ENCODE measurements at regions not wholly inside any gene's neighbourhood (a gene's known extent, or its start where the extent isn't known, plus 50 kb on each side); places are given as distances from the start of the nearest gene placed in this dataset.

DNA sequence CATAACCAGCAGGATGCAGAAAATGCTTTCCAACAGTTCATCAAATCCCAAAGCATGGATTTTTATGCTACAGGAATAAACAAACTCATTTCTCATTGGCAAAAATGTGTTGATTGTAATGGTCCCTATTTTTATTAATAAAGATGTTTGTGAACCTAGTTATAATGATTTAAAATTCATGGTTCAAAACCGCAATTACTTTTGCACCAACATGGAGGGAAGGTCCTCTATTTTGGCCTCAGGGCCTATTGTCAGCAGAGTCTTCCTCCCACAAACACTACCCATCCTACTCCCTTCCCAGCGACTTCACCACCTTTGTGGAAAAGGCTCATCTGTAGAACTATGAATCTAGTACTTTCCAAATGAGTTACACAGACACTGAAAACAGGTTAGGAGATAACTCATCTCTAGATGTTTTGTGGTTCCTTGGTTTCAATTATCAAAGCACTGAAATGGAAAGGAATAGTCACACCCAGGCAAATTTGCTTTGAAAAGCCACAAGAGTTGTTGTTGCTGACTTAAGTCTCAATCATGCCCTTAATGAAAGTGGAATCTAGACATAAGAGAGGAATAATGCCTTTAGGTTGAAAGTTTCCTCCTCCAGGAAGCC lies 59.4 kb upstream of the FRMD4A start:
- DNase-seq (ENCODE audit: low spot score): no peak
- peaks cover 0 to 2% of the 10 kb centered on the region in 2 donors for H3K4me1 ChIP-seq (ENCODE audit: control insufficient read depth in 2 of 2, insufficient read depth in 1 of 2, low read depth in 1 of 2, low read length in 2 of 2)
- peaks cover 0 to 2% of the 10 kb centered on the region in 2 donors for H3K9me3 ChIP-seq (replicated peaks in 1 of 2; ENCODE audit: control insufficient read depth in 2 of 2, insufficient read depth in 1 of 2, low read depth in 1 of 2, low read length in 2 of 2)
- H2BK120ac ChIP-seq (ENCODE audit: low read depth, low read length): no peak overlapping the region
- WGBS, 2 donors (ENCODE audit: extremely low coverage in 2 of 2, insufficient read length in 2 of 2, insufficient replicate concordance in 1 of 2): no CpG with 5 or more reads among the region's 2 CpGs
- H3K9ac ChIP-seq (ENCODE audit: low read depth, low read length, poor library complexity): no peak overlapping the region
- H4K8ac ChIP-seq (ENCODE audit: low read depth, low read length): no peak overlapping the region
- no peak overlapping the region for H2BK5ac ChIP-seq (ENCODE audit: low read length)
- H2AK5ac ChIP-seq (ENCODE audit: low read depth, low read length): no peak overlapping the region
- H3K27ac ChIP-seq (replicated peaks; ENCODE audit: low read length): no peak overlapping the region
- H2AFZ ChIP-seq (ENCODE audit: low read length): no peak overlapping the region
- no peaks in the 10 kb centered on the region for H3K36me3 ChIP-seq (replicated peaks in 1 of 2; ENCODE audit: control insufficient read depth in 2 of 2, insufficient read depth in 2 of 2, low read length in 2 of 2)
- no peak overlapping the region for H3K23ac ChIP-seq (ENCODE audit: low read depth, low read length, poor library complexity)
- no peak overlapping the region for H3K14ac ChIP-seq (ENCODE audit: low read length)
- H3K18ac ChIP-seq (ENCODE audit: low read length): no peak overlapping the region
- no peak overlapping the region for H4K91ac ChIP-seq (ENCODE audit: low read depth, low read length, poor library complexity)
- H3K4ac ChIP-seq (ENCODE audit: low read length): no peak overlapping the region
- no peaks in the 10 kb centered on the region for H3K79me1 ChIP-seq (ENCODE audit: low read depth, low read length)
- H3K4me2 ChIP-seq (ENCODE audit: insufficient read depth, low read length, poor library complexity, severe bottlenecking): no peak overlapping the region
- no peaks in the 10 kb centered on the region for H3K27me3 ChIP-seq (ENCODE audit: control insufficient read depth in 3 of 3, insufficient read depth in 3 of 3, low read depth in 1 of 3, low read length in 3 of 3)
- no peak overlapping the region for H2BK12ac ChIP-seq (ENCODE audit: low read length)
- H2BK15ac ChIP-seq (ENCODE audit: low read length): no peak overlapping the region
- no peak overlapping the region for H3K4me3 ChIP-seq (ENCODE audit: low read length in 2 of 2)

DNA sequence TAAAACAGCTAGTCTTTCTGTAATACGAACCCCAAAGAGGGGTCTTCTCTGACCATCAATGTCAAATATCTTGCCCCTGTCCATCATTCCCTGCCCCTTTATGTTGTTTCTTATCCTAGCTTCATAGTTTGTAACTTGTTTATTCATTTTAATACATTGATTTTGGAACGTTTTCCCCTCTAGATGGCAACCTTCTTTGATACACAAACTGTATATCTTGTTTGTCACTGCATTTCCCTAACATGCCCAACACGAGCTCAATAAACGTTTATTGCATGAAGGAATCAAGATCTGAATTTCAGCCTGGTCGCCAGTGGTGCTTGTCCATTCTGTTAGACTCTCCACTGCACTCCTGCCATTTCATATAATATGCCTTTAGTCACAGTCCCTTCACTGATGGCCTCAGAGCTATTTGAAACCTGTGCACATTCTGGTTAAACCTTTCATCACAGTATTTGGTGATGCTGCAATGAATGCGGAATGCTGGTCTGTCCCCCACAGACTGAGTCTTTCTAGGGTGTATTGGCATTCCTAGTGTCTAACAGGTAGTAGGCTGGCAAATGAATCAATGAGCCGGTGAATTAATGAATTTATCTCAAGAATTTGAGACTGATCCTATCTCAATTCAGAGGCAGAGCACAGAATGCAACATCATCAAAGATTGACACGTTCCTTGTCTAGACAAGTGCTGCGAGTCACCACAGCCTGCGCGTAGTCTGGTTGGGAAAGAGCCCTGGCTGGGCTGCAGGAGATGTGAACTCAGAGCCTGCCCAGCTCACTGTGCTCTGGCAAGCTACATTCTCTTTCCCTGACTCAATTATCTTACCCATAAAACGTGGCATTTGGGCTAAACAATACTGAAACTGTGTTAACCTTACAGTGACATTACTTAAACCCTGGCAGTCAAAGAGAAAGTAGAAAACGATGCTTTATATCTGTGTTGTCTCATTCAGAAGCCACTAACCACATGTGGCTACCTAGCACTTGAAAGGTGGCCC lies 55.2 kb upstream of the FRMD4A start:
- no peak for DNase-seq (ENCODE audit: low spot score)
- no peaks in the 10 kb centered on the region for H3K27me3 ChIP-seq (ENCODE audit: control insufficient read depth in 3 of 3, insufficient read depth in 3 of 3, low read depth in 1 of 3, low read length in 3 of 3)
- H3K23ac ChIP-seq (ENCODE audit: low read depth, low read length, poor library complexity): no peak overlapping the region
- no peak overlapping the region for H3K4me2 ChIP-seq (ENCODE audit: insufficient read depth, low read length, poor library complexity, severe bottlenecking)
- H4K8ac ChIP-seq (ENCODE audit: low read depth, low read length): no peak overlapping the region
- H2BK120ac ChIP-seq (ENCODE audit: low read depth, low read length): no peak overlapping the region
- H3K9me3 ChIP-seq (replicated peaks in 1 of 2; ENCODE audit: control insufficient read depth in 2 of 2, insufficient read depth in 1 of 2, low read depth in 1 of 2, low read length in 2 of 2): no peaks in the 10 kb centered on the region
- H3K9ac ChIP-seq (ENCODE audit: low read depth, low read length, poor library complexity): no peak overlapping the region
- H4K91ac ChIP-seq (ENCODE audit: low read depth, low read length, poor library complexity): no peak overlapping the region
- H2BK12ac ChIP-seq (ENCODE audit: low read length): no peak overlapping the region
- WGBS, 2 donors (ENCODE audit: extremely low coverage in 2 of 2, insufficient read length in 2 of 2, insufficient replicate concordance in 1 of 2): no CpG with 5 or more reads among the region's 13 CpGs
- H3K4me1 ChIP-seq (ENCODE audit: control insufficient read depth in 2 of 2, insufficient read depth in 1 of 2, low read depth in 1 of 2, low read length in 2 of 2): peaks cover 0 to 3% of the 10 kb centered on the region in 2 donors
- no peak overlapping the region for H3K14ac ChIP-seq (ENCODE audit: low read length)
- H3K18ac ChIP-seq (ENCODE audit: low read length): no peak overlapping the region
- no peak overlapping the region for H2AK5ac ChIP-seq (ENCODE audit: low read depth, low read length)
- H3K4ac ChIP-seq (ENCODE audit: low read length): no peak overlapping the region
- H3K4me3 ChIP-seq (ENCODE audit: low read length in 2 of 2): no peak overlapping the region
- no peak overlapping the region for H2BK5ac ChIP-seq (ENCODE audit: low read length)
- no peak overlapping the region for H2BK15ac ChIP-seq (ENCODE audit: low read length)
- H3K36me3 ChIP-seq (replicated peaks in 1 of 2; ENCODE audit: control insufficient read depth in 2 of 2, insufficient read depth in 2 of 2, low read length in 2 of 2): no peaks in the 10 kb centered on the region
- no peaks in the 10 kb centered on the region for H3K79me1 ChIP-seq (ENCODE audit: low read depth, low read length)
- H2AFZ ChIP-seq (ENCODE audit: low read length): no peak overlapping the region
- H3K27ac ChIP-seq (replicated peaks; ENCODE audit: low read length): no peak overlapping the region

DNA sequence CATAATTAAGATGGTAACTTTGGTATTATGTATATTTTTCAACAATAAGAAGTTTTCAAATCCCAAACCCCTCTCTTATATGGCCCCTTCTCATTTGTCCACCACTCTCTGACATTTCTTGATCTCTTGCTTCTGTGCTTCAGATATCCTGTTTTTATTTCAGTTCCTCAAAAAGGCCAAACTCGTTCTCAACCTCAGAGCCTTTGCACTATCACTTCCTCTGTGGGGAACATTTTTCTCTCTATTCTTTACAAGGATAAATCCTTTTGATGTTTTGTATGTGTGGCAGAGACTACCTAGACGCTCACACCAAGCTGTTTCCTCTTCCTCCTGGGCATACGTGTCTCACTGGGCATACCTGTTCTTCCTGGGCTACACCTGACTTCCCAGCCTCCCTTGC lies 54.2 kb upstream of the FRMD4A start:
- Histone ChIP-seq H4K8ac (ENCODE audit: low read depth, low read length) (no peak overlapping the region), H2BK120ac (ENCODE audit: low read depth, low read length) (no peak overlapping the region), H4K91ac (ENCODE audit: low read depth, low read length, poor library complexity) (no peak overlapping the region), H2BK5ac (ENCODE audit: low read length) (no peak overlapping the region), H3K18ac (ENCODE audit: low read length) (no peak overlapping the region), H3K4me1 (ENCODE audit: control insufficient read depth in 2 of 2, insufficient read depth in 1 of 2, low read depth in 1 of 2, low read length in 2 of 2) (peaks cover 1 to 3% of the 10 kb centered on the region in 2 donors), H3K79me1 (ENCODE audit: low read depth, low read length) (no peaks in the 10 kb centered on the region), H2BK12ac (ENCODE audit: low read length) (no peak overlapping the region), H3K9ac (ENCODE audit: low read depth, low read length, poor library complexity) (no peak overlapping the region), H2BK15ac (ENCODE audit: low read length) (no peak overlapping the region), H3K4me2 (ENCODE audit: insufficient read depth, low read length, poor library complexity, severe bottlenecking) (no peak overlapping the region), H3K27me3 (ENCODE audit: control insufficient read depth in 3 of 3, insufficient read depth in 3 of 3, low read depth in 1 of 3, low read length in 3 of 3) (no peaks in the 10 kb centered on the region), H3K9me3 (replicated peaks in 1 of 2; ENCODE audit: control insufficient read depth in 2 of 2, insufficient read depth in 1 of 2, low read depth in 1 of 2, low read length in 2 of 2) (no peaks in the 10 kb centered on the region), H3K14ac (ENCODE audit: low read length) (no peak overlapping the region), H3K27ac (replicated peaks; ENCODE audit: low read length) (no peak overlapping the region), H2AFZ (ENCODE audit: low read length) (no peak overlapping the region), H3K23ac (ENCODE audit: low read depth, low read length, poor library complexity) (no peak overlapping the region), H3K4ac (ENCODE audit: low read length) (no peak overlapping the region), H2AK5ac (ENCODE audit: low read depth, low read length) (no peak overlapping the region), H3K4me3 (ENCODE audit: low read length in 2 of 2) (no peak overlapping the region), H3K36me3 (replicated peaks in 1 of 2; ENCODE audit: control insufficient read depth in 2 of 2, insufficient read depth in 2 of 2, low read length in 2 of 2) (no peaks in the 10 kb centered on the region)
- WGBS, 2 donors (ENCODE audit: extremely low coverage in 2 of 2, insufficient read length in 2 of 2, insufficient replicate concordance in 1 of 2): no CpG with 5 or more reads among the region's 3 CpGs
- no peak for DNase-seq (ENCODE audit: low spot score)

DNA sequence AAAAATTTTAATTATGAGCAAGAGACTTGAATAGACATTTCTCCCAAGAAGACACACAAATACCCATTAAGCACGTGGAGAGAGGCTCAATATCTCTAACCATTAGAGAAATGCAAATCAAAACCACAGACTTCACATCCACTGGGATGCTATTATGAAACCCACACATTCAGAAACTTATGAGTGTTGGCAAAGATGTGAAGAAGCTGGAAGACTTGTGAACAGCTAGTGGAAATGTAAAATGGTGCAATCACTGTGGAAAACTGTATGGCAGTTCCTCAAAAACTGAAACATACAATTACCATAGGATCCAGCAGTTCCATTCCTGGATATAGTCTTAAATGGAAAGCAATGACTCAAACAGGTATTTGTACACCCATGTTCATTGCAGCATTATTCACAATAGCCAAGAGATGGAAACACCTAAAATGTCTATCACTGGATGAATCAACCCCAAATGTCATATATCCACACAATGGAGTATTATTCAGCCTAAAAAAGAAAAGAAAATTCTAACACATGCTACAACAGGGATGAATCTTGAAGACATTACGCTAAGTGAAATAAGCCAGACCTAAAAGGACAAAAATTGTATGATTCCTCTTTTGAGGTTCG lies 53.5 kb upstream of the FRMD4A start:
- no peak overlapping the region for H4K8ac ChIP-seq (ENCODE audit: low read depth, low read length)
- no peak overlapping the region for H4K91ac ChIP-seq (ENCODE audit: low read depth, low read length, poor library complexity)
- H2AK5ac ChIP-seq (ENCODE audit: low read depth, low read length): no peak overlapping the region
- peaks cover 6 to 8% of the 10 kb centered on the region in 2 donors for H3K4me1 ChIP-seq (ENCODE audit: control insufficient read depth in 2 of 2, insufficient read depth in 1 of 2, low read depth in 1 of 2, low read length in 2 of 2)
- no peak overlapping the region for H3K14ac ChIP-seq (ENCODE audit: low read length)
- no peak overlapping the region for H3K27ac ChIP-seq (replicated peaks; ENCODE audit: low read length)
- H3K4me3 ChIP-seq (ENCODE audit: low read length in 2 of 2): no peak overlapping the region
- no peak overlapping the region for H3K4ac ChIP-seq (ENCODE audit: low read length)
- H3K18ac ChIP-seq (ENCODE audit: low read length): no peak overlapping the region
- no peak overlapping the region for H2BK120ac ChIP-seq (ENCODE audit: low read depth, low read length)
- H2BK12ac ChIP-seq (ENCODE audit: low read length): no peak overlapping the region
- H2BK15ac ChIP-seq (ENCODE audit: low read length): no peak overlapping the region
- H3K79me1 ChIP-seq (ENCODE audit: low read depth, low read length): no peaks in the 10 kb centered on the region
- no peaks in the 10 kb centered on the region for H3K9me3 ChIP-seq (replicated peaks in 1 of 2; ENCODE audit: control insufficient read depth in 2 of 2, insufficient read depth in 1 of 2, low read depth in 1 of 2, low read length in 2 of 2)
- no peaks in the 10 kb centered on the region for H3K27me3 ChIP-seq (ENCODE audit: control insufficient read depth in 3 of 3, insufficient read depth in 3 of 3, low read depth in 1 of 3, low read length in 3 of 3)
- H3K4me2 ChIP-seq (ENCODE audit: insufficient read depth, low read length, poor library complexity, severe bottlenecking): no peak overlapping the region
- H2AFZ ChIP-seq (ENCODE audit: low read length): no peak overlapping the region
- H3K36me3 ChIP-seq (replicated peaks in 1 of 2; ENCODE audit: control insufficient read depth in 2 of 2, insufficient read depth in 2 of 2, low read length in 2 of 2): no peaks in the 10 kb centered on the region
- WGBS, 2 donors (ENCODE audit: extremely low coverage in 2 of 2, insufficient read length in 2 of 2, insufficient replicate concordance in 1 of 2): no CpG with 5 or more reads among the region's 3 CpGs
- no peak overlapping the region for H2BK5ac ChIP-seq (ENCODE audit: low read length)
- no peak overlapping the region for H3K9ac ChIP-seq (ENCODE audit: low read depth, low read length, poor library complexity)
- DNase-seq (ENCODE audit: low spot score): no peak
- H3K23ac ChIP-seq (ENCODE audit: low read depth, low read length, poor library complexity): no peak overlapping the region
